HL-60 (cell line): ENCODE measurements at regions not wholly inside any gene's neighbourhood (a gene's known extent, or its start where the extent isn't known, plus 50 kb on each side); places are given as distances from the start of the nearest gene placed in this dataset.

Experiments used
- POLR2AphosphoS5 ChIP-seq: IDR thresholded peaks from 2 replicates; pipeline ENCODE4 v1.6.1; 2012; ENCODE audit warnings: low read depth
- TF ChIP-seq, protein P1 (sequence below): IDR thresholded peaks from one replicate; pipeline ENCODE4 v1.5.1; 2011; ENCODE audit warnings: low read length, control low read depth, inconsistent platforms; ENCODE audit not compliant: insufficient read depth
- TF ChIP-seq, protein P2 (sequence below): IDR thresholded peaks from 2 replicates; pipeline ENCODE4 v1.6.1; 2012; ENCODE audit warnings: low read depth; ENCODE audit not compliant: insufficient replicate concordance

DNA sequence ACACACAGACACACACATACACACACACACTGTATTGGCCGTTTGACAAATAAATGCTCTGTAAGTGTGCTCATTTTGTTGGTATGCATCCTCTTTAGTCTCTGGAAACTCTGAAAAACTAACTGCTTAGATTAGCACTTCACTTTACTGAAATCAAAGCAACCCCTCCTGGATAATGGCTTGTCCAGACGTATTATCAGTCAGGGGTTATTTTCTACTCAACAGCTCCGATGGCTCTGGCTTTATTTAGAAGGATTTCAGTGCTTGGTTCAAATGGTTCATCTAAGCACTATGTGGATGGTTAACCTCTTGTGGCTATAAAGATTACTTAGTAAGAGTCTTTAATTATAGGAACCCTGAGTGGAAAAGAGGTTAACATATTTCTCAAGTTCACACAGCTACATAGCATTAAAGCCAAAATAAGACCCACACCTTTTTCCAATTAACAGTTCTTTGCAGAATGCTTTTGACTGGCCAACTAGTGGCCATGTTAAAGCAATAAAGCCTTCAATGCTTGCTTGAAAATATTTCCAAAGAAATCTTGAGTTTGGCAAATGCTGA lies 516.1 kb upstream of the NAALADL2 start:
- TF ChIP-seq POLR2AphosphoS5 = no peak
- TF ChIP-seq, protein P1, sequence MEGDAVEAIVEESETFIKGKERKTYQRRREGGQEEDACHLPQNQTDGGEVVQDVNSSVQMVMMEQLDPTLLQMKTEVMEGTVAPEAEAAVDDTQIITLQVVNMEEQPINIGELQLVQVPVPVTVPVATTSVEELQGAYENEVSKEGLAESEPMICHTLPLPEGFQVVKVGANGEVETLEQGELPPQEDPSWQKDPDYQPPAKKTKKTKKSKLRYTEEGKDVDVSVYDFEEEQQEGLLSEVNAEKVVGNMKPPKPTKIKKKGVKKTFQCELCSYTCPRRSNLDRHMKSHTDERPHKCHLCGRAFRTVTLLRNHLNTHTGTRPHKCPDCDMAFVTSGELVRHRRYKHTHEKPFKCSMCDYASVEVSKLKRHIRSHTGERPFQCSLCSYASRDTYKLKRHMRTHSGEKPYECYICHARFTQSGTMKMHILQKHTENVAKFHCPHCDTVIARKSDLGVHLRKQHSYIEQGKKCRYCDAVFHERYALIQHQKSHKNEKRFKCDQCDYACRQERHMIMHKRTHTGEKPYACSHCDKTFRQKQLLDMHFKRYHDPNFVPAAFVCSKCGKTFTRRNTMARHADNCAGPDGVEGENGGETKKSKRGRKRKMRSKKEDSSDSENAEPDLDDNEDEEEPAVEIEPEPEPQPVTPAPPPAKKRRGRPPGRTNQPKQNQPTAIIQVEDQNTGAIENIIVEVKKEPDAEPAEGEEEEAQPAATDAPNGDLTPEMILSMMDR = no peak
- TF ChIP-seq, protein P2, sequence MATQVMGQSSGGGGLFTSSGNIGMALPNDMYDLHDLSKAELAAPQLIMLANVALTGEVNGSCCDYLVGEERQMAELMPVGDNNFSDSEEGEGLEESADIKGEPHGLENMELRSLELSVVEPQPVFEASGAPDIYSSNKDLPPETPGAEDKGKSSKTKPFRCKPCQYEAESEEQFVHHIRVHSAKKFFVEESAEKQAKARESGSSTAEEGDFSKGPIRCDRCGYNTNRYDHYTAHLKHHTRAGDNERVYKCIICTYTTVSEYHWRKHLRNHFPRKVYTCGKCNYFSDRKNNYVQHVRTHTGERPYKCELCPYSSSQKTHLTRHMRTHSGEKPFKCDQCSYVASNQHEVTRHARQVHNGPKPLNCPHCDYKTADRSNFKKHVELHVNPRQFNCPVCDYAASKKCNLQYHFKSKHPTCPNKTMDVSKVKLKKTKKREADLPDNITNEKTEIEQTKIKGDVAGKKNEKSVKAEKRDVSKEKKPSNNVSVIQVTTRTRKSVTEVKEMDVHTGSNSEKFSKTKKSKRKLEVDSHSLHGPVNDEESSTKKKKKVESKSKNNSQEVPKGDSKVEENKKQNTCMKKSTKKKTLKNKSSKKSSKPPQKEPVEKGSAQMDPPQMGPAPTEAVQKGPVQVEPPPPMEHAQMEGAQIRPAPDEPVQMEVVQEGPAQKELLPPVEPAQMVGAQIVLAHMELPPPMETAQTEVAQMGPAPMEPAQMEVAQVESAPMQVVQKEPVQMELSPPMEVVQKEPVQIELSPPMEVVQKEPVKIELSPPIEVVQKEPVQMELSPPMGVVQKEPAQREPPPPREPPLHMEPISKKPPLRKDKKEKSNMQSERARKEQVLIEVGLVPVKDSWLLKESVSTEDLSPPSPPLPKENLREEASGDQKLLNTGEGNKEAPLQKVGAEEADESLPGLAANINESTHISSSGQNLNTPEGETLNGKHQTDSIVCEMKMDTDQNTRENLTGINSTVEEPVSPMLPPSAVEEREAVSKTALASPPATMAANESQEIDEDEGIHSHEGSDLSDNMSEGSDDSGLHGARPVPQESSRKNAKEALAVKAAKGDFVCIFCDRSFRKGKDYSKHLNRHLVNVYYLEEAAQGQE = no peak
